HG02973 (cell line): ENCODE measurements at regions not wholly inside any gene's neighbourhood (a gene's known extent, or its start where the extent isn't known, plus 50 kb on each side); places are given as distances from the start of the nearest gene placed in this dataset.

Experiments
- ATAC-seq: cut with Tn5 transposase; IDR thresholded peaks from one replicate; pipeline ENCODE4 v1.9.1; 2021; ENCODE audit warnings: moderate library complexity; ENCODE audit not compliant: unreplicated experiment

DNA sequence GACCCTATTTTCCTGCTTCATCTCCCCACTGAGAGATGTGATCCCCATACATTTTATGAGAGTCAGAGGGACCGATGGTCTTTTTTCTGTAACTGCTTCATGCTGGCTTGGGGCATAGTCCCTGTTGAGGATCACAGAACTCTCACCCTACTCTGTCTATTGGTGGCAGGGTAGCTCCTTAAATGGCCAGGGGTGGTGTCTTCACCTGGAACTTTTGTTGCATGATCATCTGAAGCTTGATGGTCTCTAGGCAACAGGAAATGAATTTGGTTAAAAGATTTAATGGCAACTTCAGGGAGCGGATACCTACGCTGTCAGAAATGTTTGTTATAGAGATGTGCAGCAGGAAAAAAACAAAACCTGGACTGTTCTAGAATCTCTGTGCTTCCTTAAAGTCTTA, 87.0 kb upstream of the GLIS3 start:
- no peak for ATAC-seq

DNA sequence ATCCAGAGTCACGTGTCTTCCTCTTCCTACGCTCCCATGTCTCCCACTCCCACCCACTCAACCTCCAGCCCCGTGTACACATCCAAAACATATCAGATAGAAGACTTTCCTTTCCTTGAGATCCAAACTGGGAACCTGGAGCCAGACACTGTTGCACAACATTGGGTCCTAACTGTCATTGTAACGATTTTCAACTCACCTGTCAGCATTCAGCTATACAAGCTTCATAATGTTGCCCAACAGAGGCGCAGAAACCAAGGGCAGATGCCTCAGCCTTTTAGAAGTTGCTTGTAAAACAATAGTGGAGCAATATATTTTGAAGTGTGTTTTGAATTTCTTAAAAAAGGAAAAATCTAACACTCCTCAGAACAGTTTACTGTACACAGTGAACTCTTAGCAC, 84.9 kb upstream of the GLIS3 start:
- no peak for ATAC-seq

- ATAC-seq, result no peak
These were observed 83.0 kb upstream of the GLIS3 start for GRCh38 chr9:4382722-4383317.

DNA sequence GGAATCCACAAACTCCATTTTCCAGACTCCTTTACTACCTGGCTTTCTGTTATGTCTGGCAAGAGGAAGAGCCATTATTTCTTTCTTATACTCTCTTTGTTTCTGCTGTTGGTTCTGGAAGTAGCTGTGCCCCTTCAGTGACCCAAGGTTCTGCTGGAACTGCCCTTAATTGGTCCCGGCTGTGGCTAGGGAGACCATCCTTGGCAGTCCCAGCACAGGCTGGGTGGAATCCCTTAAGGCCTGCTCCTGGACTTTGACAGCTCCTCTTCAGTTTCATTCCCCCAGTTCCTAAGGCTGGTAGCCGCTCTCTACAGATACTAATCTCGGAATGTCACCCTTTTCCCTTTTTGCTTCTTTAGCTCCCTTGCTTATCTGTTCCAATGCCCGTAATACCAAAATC, 81.9 kb upstream of the GLIS3 start:
- ATAC-seq, result no peak

GRCh38 chr9:4380406-4380805, 80.5 kb upstream of the GLIS3 start:
- ATAC-seq, result no peak

GRCh38 chr9:4375424-4376200, 75.7 kb upstream of the GLIS3 start:
- ATAC-seq, result no peak

DNA sequence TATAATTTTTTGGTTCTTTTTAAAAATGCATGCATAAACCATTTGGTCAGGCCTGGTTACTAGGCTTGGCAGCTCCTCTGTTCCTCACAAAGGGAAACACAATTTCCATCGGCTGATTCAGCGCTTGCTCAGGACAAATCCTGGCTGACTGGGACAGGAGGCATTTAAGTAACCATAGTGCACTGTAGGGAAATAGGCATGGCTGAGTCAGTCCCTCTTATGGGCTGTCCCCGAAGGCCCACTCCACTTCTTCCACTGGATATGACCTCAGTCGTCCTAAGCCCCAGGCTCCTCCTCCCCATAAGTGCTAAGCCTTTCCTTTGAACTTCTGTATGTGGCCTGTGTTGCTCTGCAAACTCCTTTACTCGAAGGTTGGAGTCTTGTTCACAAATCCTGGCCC, 71.2 kb upstream of the GLIS3 start:
- ATAC-seq, result no peak

GRCh38 chr9:4370501-4370900, 70.6 kb upstream of the GLIS3 start:
- no peak for ATAC-seq

- no peak for ATAC-seq
These were observed 66.9 kb upstream of the GLIS3 start for GRCh38 chr9:4366591-4367330.

DNA sequence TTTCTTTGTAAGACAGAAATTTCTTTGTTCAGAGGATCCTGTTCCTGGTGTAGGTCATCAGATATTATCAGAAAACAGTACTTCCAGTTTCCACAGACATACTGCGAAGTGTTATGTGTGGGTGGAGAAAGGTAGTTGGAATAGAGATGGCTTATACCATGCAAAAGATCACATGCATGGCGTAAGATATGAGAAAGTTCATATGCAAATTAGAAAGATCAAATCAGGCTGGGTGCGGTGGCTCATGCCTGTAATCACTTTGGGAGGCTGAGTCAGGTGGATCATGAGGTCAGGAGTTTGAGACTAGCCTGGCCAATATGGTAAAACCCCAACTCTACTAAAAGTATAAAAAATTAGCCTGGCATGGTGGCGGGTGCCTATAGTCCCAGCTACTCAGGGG, 65.2 kb upstream of the GLIS3 start:
- ATAC-seq, result no peak

- no peak for ATAC-seq
These were observed 62.4 kb upstream of the GLIS3 start for GRCh38 chr9:4362281-4362680.

DNA sequence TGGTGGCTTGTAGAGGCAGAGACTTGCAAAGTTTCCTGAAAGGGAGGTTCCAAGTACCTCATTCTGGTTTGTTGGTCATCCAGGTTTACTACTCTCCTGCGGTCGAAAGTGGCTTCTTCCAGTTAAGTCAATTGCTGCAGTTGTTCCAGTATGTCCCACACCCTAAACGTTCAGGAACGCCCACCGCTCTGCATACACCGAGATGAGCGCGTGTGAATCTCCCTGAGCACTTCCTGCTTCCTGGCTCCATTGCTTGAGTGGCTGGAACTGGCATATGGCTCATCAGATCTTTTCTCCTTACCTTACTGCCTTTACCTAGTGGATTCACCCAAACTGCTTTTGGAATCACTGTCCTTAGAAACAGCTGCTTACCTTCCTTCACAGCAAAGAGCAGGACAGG, 59.1 kb upstream of the GLIS3 start:
- no peak for ATAC-seq

DNA sequence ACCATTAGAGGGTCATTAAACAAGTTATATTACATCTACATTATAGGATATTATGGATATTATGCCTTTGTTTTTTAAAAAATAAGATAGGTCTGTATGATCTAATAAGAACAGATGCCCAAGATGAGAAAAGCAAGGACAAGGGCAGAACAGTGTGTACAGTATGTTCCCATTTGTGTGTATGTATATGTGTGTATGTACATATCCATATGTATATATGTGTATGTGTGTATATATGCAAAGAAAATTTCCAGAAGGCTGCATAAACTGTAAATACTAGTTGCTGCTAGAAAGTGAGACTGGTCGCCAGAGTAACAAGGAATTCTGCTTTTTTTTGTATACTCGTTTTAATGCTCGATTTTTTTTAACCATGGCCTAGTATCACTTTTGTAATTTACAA, 58.1 kb upstream of the GLIS3 start:
- ATAC-seq, result no peak

DNA sequence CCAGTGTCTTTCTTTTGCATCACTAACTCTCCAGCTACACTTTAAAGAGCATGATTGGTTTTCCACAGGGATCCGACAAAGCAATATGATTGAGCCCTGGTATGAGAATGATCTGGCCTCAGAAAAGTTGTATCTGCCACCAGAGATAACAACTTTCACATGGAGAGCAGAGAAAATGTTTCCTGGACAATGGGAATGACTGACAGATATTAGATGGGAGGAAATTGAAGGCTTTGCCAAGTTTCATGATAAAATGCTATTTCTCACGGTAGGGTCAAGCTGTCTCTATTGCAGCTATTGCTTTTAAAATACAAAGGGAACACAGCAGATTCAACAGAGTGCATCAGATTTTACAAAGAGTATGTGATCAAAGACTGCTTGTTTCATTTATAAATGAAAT, 56.4 kb upstream of the GLIS3 start:
- ATAC-seq, result no peak

GRCh38 chr9:4353236-4353635, 53.4 kb upstream of the GLIS3 start:
- no peak for ATAC-seq

DNA sequence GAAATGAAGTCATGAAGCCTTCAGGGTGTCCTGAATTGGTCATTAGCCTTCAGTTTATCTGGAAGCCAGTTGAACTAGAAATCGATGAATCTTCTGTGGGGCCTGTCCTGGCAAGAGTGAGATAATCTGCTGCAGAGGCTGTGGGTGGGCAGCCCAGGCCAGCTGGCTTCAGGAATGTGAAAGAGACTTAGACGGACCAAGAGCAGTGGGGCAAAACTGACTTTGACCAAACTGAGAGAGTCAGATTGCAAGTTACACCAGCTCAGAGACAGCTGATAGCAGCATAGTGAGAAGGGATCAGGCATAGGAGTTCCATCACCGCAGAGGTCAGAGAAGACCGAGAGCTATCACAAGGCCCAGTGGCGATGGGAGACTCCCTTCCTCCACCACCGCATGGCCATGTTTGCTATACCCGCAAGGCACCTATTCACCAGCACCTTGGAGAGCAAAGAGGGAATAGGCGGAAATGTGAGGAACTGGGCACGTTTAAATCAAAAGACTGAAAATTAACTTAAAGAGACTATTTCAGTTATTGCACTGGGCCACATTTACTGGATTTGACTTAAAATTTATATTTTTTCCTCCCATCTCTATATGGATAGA, 50.0 kb upstream of the GLIS3 start:
- ATAC-seq, result no peak
